ENCODE measurements at regions not wholly inside any gene's neighbourhood (a gene's known extent, or its start where the extent isn't known, plus 50 kb on each side); places are given as distances from the start of the nearest gene placed in this dataset.

- H3K36me3 ChIP-seq (replicated peaks in 1 of 2; ENCODE audit: insufficient read depth in 1 of 2, low read depth in 2 of 2), result no peaks in the 10 kb centered on the region
- H3K4me3 ChIP-seq, result no peak overlapping the region
- no peak overlapping the region for H3K27ac ChIP-seq
- no peak for ATAC-seq
- H3K4me1 ChIP-seq, result no peaks in the 10 kb centered on the region
- no peak for DNase-seq
- intact Hi-C loops (cut with DNase I), result no loop called here
- H3K9me3 ChIP-seq, result no peaks in the 10 kb centered on the region
- TF ChIP-seq CTCF (IDR thresholded peaks at IDR 0.05) (no peak), POLR2A (IDR thresholded peaks at IDR 0.05) (no peak)
- 69 to 92% methylated on average over 5 of the region's 5 CpGs for WGBS, 2 donors
- H3K27me3 ChIP-seq, result no peaks in the 10 kb centered on the region
Observed at GRCh38 chr1:58391056-58391455, 155.5 kb downstream of the OMA1 start.

GRCh38 chr1:58390091-58390490 is 156.4 kb downstream of the OMA1 start:
- Histone ChIP-seq H3K4me3 (no peak overlapping the region), H3K27me3 (no peaks in the 10 kb centered on the region), H3K36me3 (replicated peaks in 1 of 2; ENCODE audit: insufficient read depth in 1 of 2, low read depth in 2 of 2) (no peaks in the 10 kb centered on the region), H3K9me3 (no peaks in the 10 kb centered on the region), H3K27ac (no peak overlapping the region), H3K4me1 (no peaks in the 10 kb centered on the region)
- ATAC-seq (no peak), DNase-seq (no peak)
- TF ChIP-seq POLR2A (IDR thresholded peaks at IDR 0.05) (no peak), CTCF (IDR thresholded peaks at IDR 0.05) (no peak)
- intact Hi-C loops (cut with DNase I), result no loop called here
- 83 to 94% methylated on average over 1 of the region's 1 CpG for WGBS, 2 donors

- 84 to 92% methylated on average over 2 of the region's 2 CpGs for WGBS, 2 donors
- Histone ChIP-seq H3K4me3 (no peak overlapping the region), H3K9me3 (no peaks in the 10 kb centered on the region), H3K27me3 (no peaks in the 10 kb centered on the region), H3K4me1 (no peaks in the 10 kb centered on the region), H3K36me3 (replicated peaks in 1 of 2; ENCODE audit: insufficient read depth in 1 of 2, low read depth in 2 of 2) (no peaks in the 10 kb centered on the region), H3K27ac (no peak overlapping the region)
- TF ChIP-seq POLR2A (IDR thresholded peaks at IDR 0.05) (no peak), CTCF (IDR thresholded peaks at IDR 0.05) (no peak)
- intact Hi-C loops (cut with DNase I), result no loop called here
- no peak for ATAC-seq
- DNase-seq, result no peak
Observed at GRCh38 chr1:58380345-58380744, 166.2 kb downstream of the OMA1 start.

GRCh38 chr1:58367217-58367616 is 179.3 kb downstream of the OMA1 start:
- no peak for TF ChIP-seq CTCF (IDR thresholded peaks at IDR 0.05)
- TF ChIP-seq POLR2A (IDR thresholded peaks at IDR 0.05), result no peak
- Histone ChIP-seq H3K27ac (no peak overlapping the region), H3K9me3 (no peaks in the 10 kb centered on the region), H3K36me3 (replicated peaks in 1 of 2; ENCODE audit: insufficient read depth in 1 of 2, low read depth in 2 of 2) (no peaks in the 10 kb centered on the region), H3K4me1 (no peaks in the 10 kb centered on the region), H3K4me3 (no peak overlapping the region), H3K27me3 (no peaks in the 10 kb centered on the region)
- ATAC-seq, result no peak
- intact Hi-C loops (cut with DNase I), result no loop called here
- DNase-seq, result no peak

- TF ChIP-seq POLR2A (IDR thresholded peaks at IDR 0.05) (no peak), CTCF (IDR thresholded peaks at IDR 0.05) (no peak)
- Histone ChIP-seq H3K9me3 (no peaks in the 10 kb centered on the region), H3K27ac (no peak overlapping the region), H3K27me3 (no peaks in the 10 kb centered on the region), H3K4me3 (no peak overlapping the region), H3K36me3 (replicated peaks in 1 of 2; ENCODE audit: insufficient read depth in 1 of 2, low read depth in 2 of 2) (no peaks in the 10 kb centered on the region), H3K4me1 (no peaks in the 10 kb centered on the region)
- 86 to 95% methylated on average over 2 of the region's 2 CpGs for WGBS, 2 donors
- ATAC-seq (no peak), DNase-seq (no peak)
- intact Hi-C loops (cut with DNase I), result no loop called here
Observed at GRCh38 chr1:58365328-58365727, 181.2 kb downstream of the OMA1 start.

All from body of pancreas (tissue), 4 donors.